GM12878 (cell line): ENCODE measurements at regions not wholly inside any gene's neighbourhood (a gene's known extent, or its start where the extent isn't known, plus 50 kb on each side); places are given as distances from the start of the nearest gene placed in this dataset.

ENCODE experiments used
- ATAC-seq: fragments of 200-7000 bp; cut with Tn5 transposase; 3 replicates; pipeline ENCODE4 v1.9.1; 2020; ENCODE audit warnings: mild to moderate bottlenecking, moderate library complexity
- BruUV-seq: library from RNA; stranded (reverse); fragments of 400-500 nt; replicated peaks from 2 replicates; lab custom pipeline; 2021; lab: Mats Ljungman, UMichigan
- CTCF ChIA-PET: fragments of 300-600 bp; sonication (Branson Sonifier 250); formaldehyde crosslinking; extraction: SDS; loops from one replicate; lab custom pipeline; 2021; ENCODE audit warnings: inconsistent platforms; lab: Yijun Ruan, JAX
- POLR2A ChIA-PET: fragments of 350-600 bp; formaldehyde crosslinking; extraction: SDS; loops from one replicate; lab custom pipeline; 2021; ENCODE audit warnings: inconsistent platforms; lab: Charles Lee
- RAD21 ChIA-PET: fragments of 300-600 bp; sonication (Branson Sonifier 250); formaldehyde crosslinking; loops from one replicate; lab custom pipeline; 2023; ENCODE audit warnings: antibody characterized with exemption; ENCODE audit not compliant: unreplicated experiment; lab: Charles Lee
- SMC1A ChIA-PET: fragments of 300-600 bp; sonication (Branson Sonifier 250); formaldehyde crosslinking; loops from one replicate; lab custom pipeline; 2023; ENCODE audit not compliant: unreplicated experiment, uncharacterized antibody; lab: Charles Lee
- DNase-seq: peaks from one replicate; pipeline ENCODE4 v3.0.0-alpha.2; 2011; ENCODE audit warnings: low read depth, low spot score
- FAIRE-seq: peaks from 3 replicates; lab custom pipeline; 2011; peaks lifted over from hg19 to GRCh38; lab: Jason Lieb, UNC
- H2AFZ ChIP-seq: 2 replicates; pipeline ENCODE4 v1.6.0; 2011; ENCODE audit warnings: low read depth, low read length, control low read depth; ENCODE audit not compliant: control insufficient read depth
- H3K27ac ChIP-seq: 2 replicates; pipeline ENCODE4 v1.5.1; 2011; ENCODE audit warnings: control low read depth; ENCODE audit not compliant: control insufficient read depth, insufficient read depth
- H3K27me3 ChIP-seq, 2 experiments: replicated peaks in 1 of 2; 2 replicates each; pipeline versions ENCODE4 v1.6.0 to v1.6.1; 2011; ENCODE audit warnings: low read length in 1 of 2; ENCODE audit not compliant: control insufficient read depth in 2 of 2, insufficient read depth in 2 of 2
- H3K36me3 ChIP-seq, 2 experiments: 2 replicates each; pipeline ENCODE4 v1.5.1; 2011; ENCODE audit warnings: low read length in 1 of 2; ENCODE audit not compliant: control insufficient read depth in 2 of 2, insufficient read depth in 2 of 2
- H3K4me1 ChIP-seq: 2 replicates; pipeline ENCODE4 v1.6.1; 2011; ENCODE audit warnings: mild to moderate bottlenecking, low read length, moderate library complexity, mixed read lengths; ENCODE audit not compliant: control insufficient read depth, insufficient read depth
- H3K4me2 ChIP-seq: 2 replicates; pipeline ENCODE4 v1.6.0; 2011; ENCODE audit warnings: control low read depth; ENCODE audit not compliant: control insufficient read depth, insufficient read depth
- H3K4me3 ChIP-seq: fragments of 200-600 bp; sonication (generic); 2 replicates; pipeline ENCODE4 v1.5.1; 2016
- H3K79me2 ChIP-seq: 2 replicates; pipeline ENCODE4 v1.6.0; 2011; ENCODE audit warnings: low read length; ENCODE audit not compliant: control insufficient read depth, insufficient read depth
- H3K9ac ChIP-seq: 2 replicates; pipeline ENCODE4 v1.8.0; 2011; ENCODE audit warnings: low read length, control low read depth, mixed read lengths; ENCODE audit not compliant: control insufficient read depth, insufficient read depth
- H3K9me3 ChIP-seq: replicated peaks from 3 replicates; pipeline ENCODE4 v1.5.1; 2011; ENCODE audit warnings: mild to moderate bottlenecking, low read length; ENCODE audit not compliant: control insufficient read depth, insufficient read depth
- H4K20me1 ChIP-seq: 2 replicates; pipeline ENCODE4 v1.6.0; 2011; ENCODE audit not compliant: control insufficient read depth, insufficient read depth
- BRCA1 ChIP-seq: IDR thresholded peaks from 2 replicates; pipeline ENCODE4 v1.6.1; 2011; ENCODE audit warnings: low read depth, low read length, improper control_type of control experiment
- CBFB ChIP-seq: IDR thresholded peaks from 2 replicates; pipeline ENCODE4 v1.6.1; 2016; ENCODE audit warnings: antibody characterized with exemption, low read depth
- E2F8 ChIP-seq: fragments of 450-650 bp; IDR thresholded peaks from 2 replicates; pipeline ENCODE4 v1.6.1; 2018; ENCODE audit warnings: mild to moderate bottlenecking, low read depth, moderate library complexity; ENCODE audit not compliant: partially characterized antibody
- EED ChIP-seq: sonication (generic); IDR thresholded peaks from 2 replicates; pipeline ENCODE4 v1.6.1; 2016; ENCODE audit warnings: antibody characterized with exemption, low read depth
- EZH2 ChIP-seq: IDR thresholded peaks from 2 replicates; pipeline ENCODE4 v1.6.1; 2012; ENCODE audit warnings: low read depth, mild to moderate bottlenecking, control low read depth, inconsistent platforms, low read length, borderline replicate concordance; ENCODE audit not compliant: control insufficient read depth
- FOS ChIP-seq: IDR thresholded peaks from 3 replicates; pipeline ENCODE4 v1.6.1; 2011; ENCODE audit warnings: borderline replicate concordance; ENCODE audit not compliant: insufficient read length; ENCODE audit errors: extremely low read depth
- GABPA ChIP-seq: IDR thresholded peaks from 2 replicates; pipeline ENCODE4 v1.6.1; 2014; ENCODE audit warnings: antibody characterized with exemption, low read depth, mild to moderate bottlenecking, inconsistent platforms
- IKZF2 ChIP-seq, 2 experiments: fragments of 450-650 bp; IDR thresholded peaks; 2 replicates each; pipeline ENCODE4 v1.6.1; 2017; ENCODE audit warnings: mild to moderate bottlenecking in 2 of 2, moderate library complexity in 2 of 2
- IRF3 ChIP-seq: fragments of 450-650 bp; IDR thresholded peaks from 2 replicates; pipeline ENCODE4 v1.6.1; 2014; ENCODE audit warnings: mild to moderate bottlenecking
- NR2C1 ChIP-seq: fragments of 450-650 bp; IDR thresholded peaks from 2 replicates; pipeline ENCODE4 v1.6.1; 2017; ENCODE audit warnings: antibody characterized with exemption, mild to moderate bottlenecking, moderate library complexity
- SIX5 ChIP-seq: IDR thresholded peaks from 2 replicates; pipeline ENCODE4 v1.6.1; 2011; ENCODE audit warnings: mild to moderate bottlenecking, low read depth, low read length, moderate library complexity; ENCODE audit not compliant: severe bottlenecking
- STAT3 ChIP-seq: IDR thresholded peaks from 2 replicates; pipeline ENCODE4 v1.6.1; 2011; ENCODE audit warnings: low read depth, low read length, improper control_type of control experiment
- TCF3 ChIP-seq: IDR thresholded peaks from 2 replicates; pipeline ENCODE4 v1.6.1; 2012; ENCODE audit warnings: low read depth, mild to moderate bottlenecking, low read length, borderline replicate concordance; ENCODE audit not compliant: insufficient read depth
- ZNF274 ChIP-seq: IDR thresholded peaks from one replicate; pipeline ENCODE4 v1.8.0; 2011; ENCODE audit not compliant: insufficient read length, insufficient read depth
- WGBS: methylation state at CpG from one replicate; pipeline ENCODE4 v1.1.6; 2016; ENCODE audit warnings: low lambda C conversion rate; ENCODE audit not compliant: insufficient replicate concordance, insufficient coverage; ENCODE audit errors: missing lambda C conversion rate; 5-methylcytosine and 5-hydroxymethylcytosine counted together
- in situ Hi-C: fragments of 300-500 bp; cut with MboI; formaldehyde crosslinking; loops from 9 replicates; pipeline ENCODE4 v1.14.3; 2018; ENCODE audit warnings: mixed read lengths
- intact Hi-C: fragments of 100-400 bp; cut with micrococcal nuclease; formaldehyde crosslinking; loops from one replicate; pipeline ENCODE4 v1.14.2; 2022; ENCODE audit not compliant: unreplicated experiment

GRCh38 chr21:35448876-35449599 is 399.9 kb upstream of the RUNX1 start (continued):
- no peak for TF ChIP-seq EZH2
- no peak for TF ChIP-seq NR2C1
- TF ChIP-seq IKZF2 (IDR thresholded peaks at IDR 0.05), result no peak
- no peak for TF ChIP-seq TCF3

- Histone ChIP-seq H4K20me1 (no peaks in the 10 kb centered on the region), H3K9me3 (no peaks in the 10 kb centered on the region), H3K27me3 (no peaks in the 10 kb centered on the region), H3K9ac (no peak overlapping the region), H3K27ac (no peak overlapping the region), H2AFZ (no peak overlapping the region), H3K4me2 (no peak overlapping the region), H3K4me3 (no peak overlapping the region), H3K4me1 (no peaks in the 10 kb centered on the region), H3K79me2 (no peaks in the 10 kb centered on the region), H3K36me3 (no peaks in the 10 kb centered on the region)
- ChIA-PET SMC1A (interaction anchor here (0.6 kb wide), 1 partner anchor 1277 kb away, joined by 4 read pairs; no protein-coding TSS in a partner anchor), CTCF (no interaction called here), POLR2A (no interaction called here), RAD21 (no interaction called here)
- ATAC-seq (no peak), FAIRE-seq (no peak), DNase-seq (no peak)
- 0% methylated on average over 1 of the region's 1 CpG for WGBS
- BruUV-seq, result no TSS peak
- TF ChIP-seq SIX5 (no peak), E2F8 (no peak), EED (no peak), FOS (no peak), BRCA1 (no peak), CBFB (no peak), IRF3 (no peak), GABPA (no peak), TCF3 (no peak), ZNF274 (no peak), STAT3 (no peak)
- intact Hi-C loops (no loop called here), in situ Hi-C loops (no loop called here)
Observed at GRCh38 chr21:35444391-35444790, 395.3 kb upstream of the RUNX1 start.
